ENCODE measurements at regions not wholly inside any gene's neighbourhood (a gene's known extent, or its start where the extent isn't known, plus 50 kb on each side); places are given as distances from the start of the nearest gene placed in this dataset.
"Not testable (repeated sequence)": the region's sequence is repeated elsewhere in the genome, so short reads cannot be mapped to it uniquely, and the experiment has no call there.

GRCh38 chr5:67591491-67591890 lies 394.9 kb upstream of the CD180 start:
- DNase-seq (ENCODE audit: low read depth), result no peak

GRCh38 chr5:67588389-67588788 lies 391.8 kb upstream of the CD180 start:
- no peak for DNase-seq (ENCODE audit: low read depth)

GRCh38 chr5:67581203-67581602 lies 384.6 kb upstream of the CD180 start:
- DNase-seq (ENCODE audit: low read depth), result peak; percentile 31

DNA sequence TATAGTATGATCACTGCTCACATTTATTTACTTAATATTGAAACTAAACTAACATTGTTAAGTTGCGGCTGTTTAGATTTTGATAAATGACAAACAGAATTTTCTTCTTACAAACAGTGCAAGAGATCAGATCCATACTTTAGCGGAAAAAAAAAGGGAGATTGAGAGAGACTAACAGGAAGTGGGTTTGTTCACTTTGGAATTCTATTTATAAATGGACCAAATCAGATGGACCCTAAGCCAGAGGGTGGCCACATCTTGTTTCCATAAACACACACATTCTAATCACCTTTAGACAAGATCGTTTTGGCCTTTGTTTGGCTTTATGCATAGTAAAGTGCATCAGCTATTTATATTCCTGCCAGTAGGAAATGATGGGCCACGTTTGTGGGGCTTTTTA lies 381.4 kb upstream of the CD180 start:
- peak; percentile 5 for DNase-seq (ENCODE audit: low read depth)

DNA sequence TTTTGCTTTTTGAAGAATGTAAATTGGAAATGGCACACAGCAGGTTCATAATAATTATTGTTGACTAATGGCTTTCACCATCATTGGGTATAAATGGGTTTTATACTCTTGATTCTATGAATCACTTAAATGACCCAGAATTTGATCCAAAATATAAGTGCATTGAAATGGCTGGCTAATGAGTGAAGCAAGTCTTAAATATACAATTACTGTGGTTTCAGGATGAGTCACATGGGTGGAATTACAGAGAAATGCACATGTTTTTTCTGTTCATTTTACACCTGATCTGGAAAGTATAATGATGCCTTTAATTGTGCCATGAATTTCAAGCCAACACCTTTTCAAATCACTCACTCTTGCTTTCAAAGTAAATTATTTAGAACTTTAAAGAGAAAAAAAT lies 380.8 kb upstream of the CD180 start:
- DNase-seq (ENCODE audit: low read depth), result peak; percentile 46

GRCh38 chr5:67576112-67576511 lies 379.5 kb upstream of the CD180 start:
- DNase-seq (ENCODE audit: low read depth), result no peak

- no peak for DNase-seq (ENCODE audit: low read depth)
These were observed 378.5 kb upstream of the CD180 start for GRCh38 chr5:67575087-67575486.

DNA sequence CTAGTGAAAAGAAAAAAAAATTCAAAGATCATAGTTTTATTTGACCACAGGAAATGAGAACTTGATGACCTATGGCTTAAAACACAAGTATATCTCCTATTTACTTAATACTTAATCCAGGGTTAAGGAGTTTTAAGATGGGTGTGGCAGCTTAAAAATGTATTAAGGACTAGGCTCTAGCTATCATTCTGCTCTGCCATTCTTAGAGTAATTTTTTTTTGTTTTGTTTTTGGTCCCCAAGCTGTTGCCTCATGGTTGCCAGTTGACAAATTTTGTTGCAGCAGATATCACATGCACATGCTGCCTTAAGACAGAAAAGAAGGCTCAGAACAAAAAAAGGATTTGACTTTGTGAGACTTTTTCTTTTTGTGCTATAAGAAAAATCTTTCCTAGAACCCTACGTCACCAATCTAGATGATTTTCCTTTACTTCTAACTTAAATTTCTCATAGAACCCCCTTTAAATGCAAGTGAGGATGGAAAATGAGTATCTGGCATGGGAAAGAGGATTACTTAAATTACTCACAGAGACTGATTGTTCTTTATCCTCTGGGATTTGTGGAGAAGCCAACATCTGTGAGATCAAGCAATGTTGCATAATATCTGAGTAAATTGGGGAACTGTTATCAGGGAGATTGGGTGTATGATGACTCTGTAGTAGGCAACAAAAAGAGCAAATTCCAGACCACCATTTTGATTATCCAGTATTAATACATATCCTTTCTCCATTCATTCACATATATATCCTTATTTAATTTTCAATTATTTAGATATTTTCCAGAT lies 364.7 kb upstream of the CD180 start:
- DNase-seq (ENCODE audit: low read depth), result no peak

GRCh38 chr5:67552773-67553172 lies 356.2 kb upstream of the CD180 start:
- no peak for DNase-seq (ENCODE audit: low read depth)

DNA sequence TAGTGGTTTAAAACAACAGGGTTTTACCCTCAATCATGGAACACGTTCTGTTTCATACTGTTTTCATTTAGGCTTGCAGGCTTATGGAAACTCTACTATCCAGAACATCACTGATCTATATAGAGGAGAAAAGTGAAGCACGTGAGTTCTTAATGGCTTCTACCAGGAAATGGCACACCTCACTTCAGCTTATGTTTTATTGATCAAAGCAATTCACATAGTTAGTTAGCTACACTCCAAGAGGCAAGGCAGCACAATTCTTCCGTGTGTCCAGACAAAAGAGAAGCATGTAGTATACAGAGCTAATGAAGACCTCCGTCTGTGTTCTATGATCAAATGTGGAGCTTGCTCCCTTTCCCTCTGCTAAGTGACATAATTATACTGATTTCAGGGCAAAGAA lies 353.3 kb upstream of the CD180 start:
- no peak for DNase-seq (ENCODE audit: low read depth)

DNA sequence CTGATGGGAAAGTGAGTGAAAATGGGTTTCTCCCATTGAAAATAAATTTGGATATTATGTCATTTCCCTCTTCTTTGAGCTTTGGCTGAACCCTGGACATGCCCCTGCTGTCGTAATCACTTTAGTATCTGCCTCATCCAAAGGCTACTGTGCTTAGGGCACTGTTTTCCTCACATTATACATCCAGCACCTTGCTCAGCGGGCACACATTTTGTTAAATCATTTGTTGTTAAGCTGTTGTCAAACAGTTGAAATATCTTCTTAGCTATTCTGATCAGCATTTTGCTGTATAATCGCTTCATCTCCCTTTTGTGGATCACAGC lies 352.7 kb upstream of the CD180 start:
- no peak for DNase-seq (ENCODE audit: low read depth)

- no peak for DNase-seq (ENCODE audit: low read depth)
These were observed 352.1 kb upstream of the CD180 start for GRCh38 chr5:67548520-67549295.

- no peak for DNase-seq (ENCODE audit: low read depth)
These were observed 351.1 kb upstream of the CD180 start for GRCh38 chr5:67547682-67548081.

DNA sequence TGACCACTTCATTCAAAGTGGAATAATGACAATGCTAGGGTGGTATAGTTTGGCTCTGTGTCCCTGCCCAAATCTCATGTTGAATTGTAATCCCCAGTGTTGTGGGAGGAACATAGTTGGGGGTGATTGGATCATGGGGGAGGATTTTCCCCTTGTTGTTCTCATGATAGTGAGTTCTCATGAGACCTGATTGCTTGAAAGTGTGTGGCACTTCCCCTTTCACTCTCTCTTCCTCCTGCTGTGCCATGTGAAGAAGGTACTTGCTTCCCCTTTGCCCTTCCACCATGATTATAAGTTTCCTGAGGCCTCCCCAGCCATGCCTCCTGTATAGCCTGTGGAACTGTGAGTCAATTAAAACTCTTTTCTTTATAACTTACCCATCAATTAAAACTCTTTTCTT lies 348.3 kb upstream of the CD180 start:
- DNase-seq (ENCODE audit: low read depth), result not testable (repeated sequence)

DNA sequence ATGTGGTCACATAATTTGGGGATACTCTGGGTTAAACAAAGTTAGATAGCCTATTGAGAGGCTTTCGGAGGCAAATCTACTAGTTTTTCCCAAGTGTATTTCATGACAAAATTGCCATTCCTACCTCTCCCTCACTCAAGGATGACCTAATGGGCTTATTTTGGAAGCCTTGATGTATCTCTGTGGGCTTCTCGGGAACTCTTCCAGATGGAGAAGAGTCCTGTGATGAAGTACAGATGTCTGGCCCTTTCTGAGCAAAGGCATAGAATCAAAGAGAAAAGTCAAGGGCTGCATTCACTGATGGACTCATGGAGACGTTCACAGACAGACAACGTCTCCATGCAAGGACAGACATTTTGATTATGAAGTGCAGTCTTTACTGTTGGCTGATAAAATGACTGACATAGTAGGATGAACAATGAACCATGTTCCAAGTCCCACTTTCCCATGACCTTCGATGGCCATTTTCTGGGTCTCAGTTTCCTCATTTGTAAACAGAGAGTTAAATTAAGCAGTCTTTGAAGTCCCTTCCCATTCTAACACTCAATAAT lies 347.2 kb upstream of the CD180 start:
- no peak for DNase-seq (ENCODE audit: low read depth)

- no peak for DNase-seq (ENCODE audit: low read depth)
These were observed 345.9 kb upstream of the CD180 start for GRCh38 chr5:67542479-67542878.

DNA sequence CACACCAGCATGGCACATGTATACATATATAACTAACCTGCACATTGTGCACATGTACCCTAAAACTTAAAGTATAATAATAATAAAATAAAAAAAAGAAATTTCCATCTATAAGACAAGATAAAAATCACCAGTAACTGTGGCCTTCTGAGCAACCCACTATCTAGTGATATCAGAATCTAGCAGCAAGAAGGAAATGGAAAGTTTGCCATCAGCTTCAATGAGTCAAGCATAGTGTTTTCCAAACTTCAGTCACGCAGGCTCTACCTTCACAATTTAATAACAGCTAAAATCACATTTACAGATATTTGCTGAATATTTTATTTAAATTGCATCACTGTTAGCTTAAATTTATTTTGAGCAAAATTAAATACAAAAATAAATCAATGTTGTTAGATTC lies 345.3 kb upstream of the CD180 start:
- DNase-seq (ENCODE audit: low read depth), result no peak

DNA sequence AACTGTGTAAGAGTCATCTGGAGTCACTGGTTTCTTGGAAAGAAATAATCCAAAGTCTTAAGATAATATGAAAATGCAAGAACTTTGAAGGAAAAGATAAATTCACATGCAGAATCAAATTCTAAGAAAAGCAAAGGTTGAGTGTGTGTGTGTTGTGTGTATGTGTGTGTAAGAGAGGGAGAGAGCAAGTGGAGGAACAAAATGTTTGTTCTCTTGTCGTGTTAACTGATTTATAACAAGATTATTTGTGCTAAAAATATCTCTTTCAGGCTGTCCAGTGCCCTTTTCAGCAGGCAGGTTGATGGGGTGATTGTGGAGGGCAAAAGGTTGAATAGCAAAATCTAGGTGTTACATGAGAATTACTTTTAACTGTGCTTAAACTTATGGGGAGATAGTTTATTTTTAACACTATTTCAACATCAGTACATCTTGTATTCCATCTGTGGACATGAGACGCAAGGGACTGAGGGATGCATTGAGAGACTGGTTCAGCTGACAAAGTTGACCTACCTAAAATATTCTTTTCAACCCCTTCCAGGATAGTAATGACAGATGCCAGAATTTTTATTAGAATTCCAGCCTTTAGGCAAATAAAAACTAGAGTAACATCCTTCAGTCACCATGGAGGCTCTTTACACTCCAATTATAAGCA lies 342.4 kb upstream of the CD180 start:
- no peak for DNase-seq (ENCODE audit: low read depth)

GRCh38 chr5:67537439-67538148 lies 341.0 kb upstream of the CD180 start:
- peak; percentile 23 for DNase-seq (ENCODE audit: low read depth)

DNA sequence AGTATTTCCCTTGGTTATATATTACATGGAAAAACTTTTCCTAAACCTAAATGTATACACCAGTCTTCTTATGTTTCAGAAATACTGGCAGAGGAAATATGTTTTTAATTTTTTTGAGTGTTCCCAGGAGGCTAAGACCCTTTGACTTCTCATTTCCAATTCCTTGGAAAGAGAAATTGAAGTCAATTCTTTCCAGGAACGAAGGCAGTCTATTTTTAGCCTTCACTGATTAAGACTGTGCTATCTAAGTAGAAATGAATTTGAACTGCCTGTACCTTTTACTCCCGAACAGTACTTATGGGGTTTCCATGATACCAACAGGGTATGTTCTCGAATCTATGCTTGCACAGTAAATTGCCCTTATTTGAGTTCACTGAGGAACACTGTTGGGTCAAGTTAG lies 340.3 kb upstream of the CD180 start:
- DNase-seq (ENCODE audit: low read depth), result no peak

DNA sequence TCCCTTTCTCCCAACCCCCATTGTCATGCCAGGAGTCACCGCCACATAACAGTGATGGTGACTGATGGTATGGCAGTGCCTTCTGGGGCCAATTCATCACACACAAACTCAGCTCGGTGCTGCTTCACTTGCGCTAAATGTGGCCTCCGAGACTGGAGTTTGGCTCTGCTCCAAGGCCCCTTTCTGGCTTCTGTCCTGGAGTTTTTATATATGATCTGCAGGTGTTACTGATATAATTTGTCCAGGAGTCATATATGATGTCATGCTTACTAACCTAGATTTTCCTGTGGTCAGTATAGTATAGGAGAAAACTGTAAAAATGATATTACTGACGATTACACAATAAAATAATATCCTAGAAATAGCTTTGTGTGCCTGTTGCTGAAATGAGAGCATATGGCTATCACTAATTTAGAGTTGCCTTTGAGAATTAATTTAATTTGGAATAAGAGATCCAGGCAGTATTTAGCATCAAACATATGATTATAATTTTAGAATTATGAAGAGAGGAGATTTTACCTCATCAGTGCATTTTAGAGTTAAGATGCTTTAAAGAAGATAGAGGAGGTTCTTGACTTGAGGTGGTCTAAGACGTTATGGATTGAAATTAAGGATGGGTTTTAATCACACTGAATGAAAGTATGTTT lies 334.1 kb upstream of the CD180 start:
- no peak for DNase-seq (ENCODE audit: low read depth)
